Testis (tissue), 2 donors: ENCODE measurements at regions not wholly inside any gene's neighbourhood (a gene's known extent, or its start where the extent isn't known, plus 50 kb on each side); places are given as distances from the start of the nearest gene placed in this dataset.

Experiments used
- CTCF ChIP-seq, 3 experiments: fragments of 450-650 bp in 2 of 3; fragments of 200-600 bp in 1 of 3; sonication (generic) in 1 of 3; IDR thresholded peaks; one replicate each; pipeline ENCODE4 v1.5.1; 2016 to 2019; ENCODE audit warnings: antibody characterized with exemption in 3 of 3, mild to moderate bottlenecking in 2 of 3, moderate library complexity in 1 of 3
- POLR2A ChIP-seq: fragments of 450-650 bp; IDR thresholded peaks from one replicate; pipeline ENCODE4 v1.6.1; 2017; ENCODE audit warnings: antibody characterized with exemption, mild to moderate bottlenecking, moderate library complexity

GRCh38 chr12:92299744-92300143 lies 154.1 kb upstream of the BTG1 start:
- TF ChIP-seq CTCF (IDR thresholded peaks at IDR 0.05) (no peak), POLR2A (no peak)
